NCI-H345 (cell line): ENCODE measurements at regions not wholly inside any gene's neighbourhood (a gene's known extent, or its start where the extent isn't known, plus 50 kb on each side); places are given as distances from the start of the nearest gene placed in this dataset.

Source experiments
- DNase-seq: peaks from one replicate; lab custom pipeline; 2025; lab: John Stamatoyannopoulos, UW

DNA sequence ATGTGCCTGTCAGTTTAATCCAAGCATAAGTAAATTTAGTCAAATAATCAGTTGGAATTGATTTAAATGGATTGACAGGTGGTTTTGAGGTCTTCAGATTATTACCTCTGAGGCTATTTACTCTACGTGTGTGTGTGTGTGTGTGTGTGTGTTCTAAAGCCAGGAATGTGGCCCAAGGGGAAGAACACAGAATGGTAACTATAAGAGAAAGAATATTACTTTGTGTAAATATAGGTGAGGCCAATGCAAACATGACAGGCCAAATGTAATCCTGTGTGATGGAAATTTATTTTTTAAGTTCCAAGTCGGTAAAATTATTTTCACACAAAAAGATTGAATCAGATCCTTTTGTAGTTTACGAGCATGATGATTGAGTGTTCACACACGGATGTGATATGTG is 390.0 kb downstream of the PLK2 start:
- DNase-seq, result no peak

DNA sequence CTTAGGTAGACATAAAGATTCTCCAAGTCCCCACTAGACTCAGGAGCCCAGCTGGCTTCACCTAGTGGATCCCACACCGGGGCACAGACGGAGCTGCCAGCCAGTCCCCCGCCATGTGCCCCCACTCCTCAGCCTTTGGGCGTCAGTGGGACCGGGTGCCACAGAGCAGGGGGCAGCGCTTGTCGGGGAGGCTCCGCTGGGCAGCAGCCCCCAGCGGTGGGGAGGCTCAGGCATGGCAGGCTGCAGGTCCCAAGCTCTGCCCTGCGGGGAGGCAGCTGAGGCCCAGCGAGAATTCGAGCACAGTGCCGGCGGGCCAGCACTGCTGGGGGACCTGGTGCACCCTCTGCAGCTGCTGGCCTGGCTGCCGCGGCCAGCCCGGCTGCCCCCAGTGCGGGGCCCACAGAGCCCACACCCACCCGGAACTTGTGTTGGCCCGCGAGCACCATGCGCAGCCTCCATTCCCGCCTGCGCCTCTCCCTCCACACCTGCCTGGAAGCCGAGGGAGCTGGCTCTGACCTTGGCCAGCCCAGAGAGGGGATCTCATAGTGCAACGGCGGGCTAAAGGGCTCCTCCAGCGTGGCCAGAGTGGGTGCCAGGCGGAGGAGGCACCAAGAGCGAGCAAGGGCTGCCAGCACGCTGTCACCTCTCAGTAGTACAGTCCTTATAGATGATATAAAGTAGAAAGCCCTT is 390.7 kb downstream of the PLK2 start:
- no peak for DNase-seq

GRCh38 chr5:58066557-58066956 is 393.3 kb downstream of the PLK2 start:
- DNase-seq, result no peak

DNA sequence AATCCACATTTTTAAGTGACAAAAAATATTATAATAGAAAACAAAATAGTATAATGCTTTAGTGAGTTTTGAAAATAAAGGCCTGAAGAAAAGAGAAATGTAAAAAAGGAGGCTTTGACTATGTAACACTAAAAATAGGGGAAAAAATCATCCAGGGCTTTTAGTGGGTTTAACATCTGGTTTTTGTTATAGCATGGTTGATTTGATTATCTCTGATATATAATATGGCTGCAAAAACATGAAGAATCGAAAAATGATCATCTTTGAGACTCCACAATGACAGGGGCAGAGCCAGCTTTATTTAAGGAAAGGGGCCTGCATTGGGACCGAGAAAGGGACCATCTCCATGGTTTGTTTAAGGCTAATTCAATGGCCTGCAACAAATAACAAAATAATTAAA is 393.8 kb downstream of the PLK2 start:
- DNase-seq, result no peak

GRCh38 chr5:58064801-58065200 is 395.1 kb downstream of the PLK2 start:
- no peak for DNase-seq

- no peak for DNase-seq
These were observed 398.9 kb downstream of the PLK2 start for GRCh38 chr5:58060996-58061395.

- no peak for DNase-seq
These were observed 402.6 kb downstream of the PLK2 start for GRCh38 chr5:58057324-58057723.

DNA sequence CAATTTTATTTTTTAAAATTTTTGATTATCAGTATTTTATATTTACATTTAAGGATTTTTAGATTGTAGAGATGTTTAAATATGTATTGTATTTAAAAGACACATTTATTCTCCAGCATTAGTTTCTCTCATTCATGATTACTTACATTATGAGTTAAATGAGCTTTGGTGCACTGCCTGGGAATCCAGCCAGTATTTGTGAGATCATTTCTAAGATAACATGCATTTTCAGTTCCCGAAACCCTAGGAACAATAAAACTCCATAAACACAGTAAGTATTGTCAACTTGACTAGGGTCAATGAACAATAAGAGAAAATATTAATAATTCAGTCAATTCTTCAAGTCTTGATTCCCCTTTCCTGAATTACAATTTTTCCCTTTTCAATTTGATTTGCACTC is 403.3 kb downstream of the PLK2 start:
- no peak for DNase-seq

DNA sequence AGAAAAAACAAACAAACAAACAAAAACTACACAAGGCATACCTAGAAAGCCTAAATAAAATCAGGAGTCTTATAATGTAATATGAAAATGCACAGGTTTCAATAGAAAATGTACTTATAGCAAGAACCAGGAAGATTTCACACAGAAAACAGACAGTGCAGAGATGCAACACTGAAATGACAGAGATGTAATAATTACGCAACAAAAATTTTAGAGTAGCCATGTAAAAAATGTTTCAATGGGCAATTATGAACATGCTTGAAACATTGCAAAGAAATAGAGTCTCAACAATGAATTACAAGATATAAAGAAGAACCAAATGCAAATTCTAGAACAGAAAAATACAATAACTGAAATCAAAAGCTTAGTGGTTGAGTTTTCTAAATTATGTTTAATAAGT is 405.9 kb downstream of the PLK2 start:
- no peak for DNase-seq

- no peak for DNase-seq
These were observed 410.9 kb downstream of the PLK2 start for GRCh38 chr5:58048954-58049353.

- no peak for DNase-seq
These were observed 411.5 kb downstream of the PLK2 start for GRCh38 chr5:58048185-58048925.

- no peak for DNase-seq
These were observed 413.5 kb downstream of the PLK2 start for GRCh38 chr5:58046371-58046770.

- no peak for DNase-seq
These were observed 415.7 kb downstream of the PLK2 start for GRCh38 chr5:58044166-58044565.

DNA sequence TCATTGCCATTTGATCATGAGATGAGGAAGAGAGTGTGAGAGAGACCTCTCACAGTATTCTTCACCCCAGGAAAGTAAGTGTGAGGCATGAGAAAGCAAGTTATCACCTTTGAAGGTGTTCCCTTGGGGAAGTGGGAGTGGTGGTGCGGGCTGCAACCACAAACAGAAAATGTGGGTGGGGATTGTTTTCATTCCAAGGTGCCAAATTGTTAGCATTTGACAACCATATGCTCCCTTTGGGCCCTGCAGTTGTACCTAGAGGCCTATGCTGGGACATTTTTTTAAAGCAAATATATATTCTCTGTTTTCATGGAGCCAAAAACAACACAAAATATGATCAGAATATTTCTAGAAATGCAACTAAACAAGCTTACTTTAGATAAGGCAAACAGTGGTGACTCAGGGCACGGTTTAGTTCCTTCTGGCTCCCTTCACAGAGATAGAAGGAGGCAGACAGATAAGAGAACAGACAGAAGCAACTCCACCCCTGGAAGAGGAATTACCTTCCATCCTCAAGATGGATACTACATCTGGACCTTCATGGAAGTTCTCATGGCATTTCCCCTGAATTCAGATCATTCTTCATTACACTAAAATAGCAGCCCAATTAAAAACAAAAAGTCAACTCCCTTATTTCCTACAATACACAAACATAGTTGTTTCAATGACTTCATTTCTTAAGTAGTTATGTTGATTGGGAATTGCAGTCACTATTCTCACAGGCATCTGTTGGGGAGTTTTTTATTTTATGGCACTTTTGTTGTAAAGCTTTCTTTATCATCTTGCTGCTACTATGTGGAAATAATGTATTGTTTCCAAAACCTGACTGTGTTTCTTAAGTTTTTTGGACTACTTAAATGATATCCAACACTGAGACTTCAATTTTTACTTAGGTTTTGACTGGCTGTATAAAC is 416.6 kb downstream of the PLK2 start:
- DNase-seq, result no peak

GRCh38 chr5:58041884-58042283 is 418.0 kb downstream of the PLK2 start:
- DNase-seq, result no peak

- no peak for DNase-seq
These were observed 419.0 kb downstream of the PLK2 start for GRCh38 chr5:58040846-58041245.

GRCh38 chr5:58040044-58040443 is 419.8 kb downstream of the PLK2 start:
- DNase-seq, result no peak

- no peak for DNase-seq
These were observed 422.0 kb downstream of the PLK2 start for GRCh38 chr5:58037899-58038298.

GRCh38 chr5:58025809-58026208 is 434.1 kb downstream of the PLK2 start:
- no peak for DNase-seq

DNA sequence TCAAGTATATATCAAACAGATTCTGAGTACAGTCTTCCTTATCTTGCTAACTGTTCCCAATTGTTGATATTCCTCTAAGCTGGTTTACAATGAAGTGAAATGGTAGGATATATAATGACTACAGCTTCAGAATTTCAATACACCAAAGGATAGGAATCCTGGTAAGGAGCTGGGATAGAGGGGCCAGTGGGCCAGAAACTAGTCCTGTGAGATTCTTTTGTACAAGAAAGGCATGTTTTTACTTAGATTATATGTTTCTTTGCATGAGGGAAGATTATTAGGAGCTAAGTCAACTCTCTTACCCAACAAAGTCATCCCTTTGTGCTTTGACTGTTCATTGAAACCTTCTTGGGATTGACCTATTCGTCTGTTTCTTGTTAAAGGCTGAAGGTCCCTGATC is 435.7 kb downstream of the PLK2 start:
- DNase-seq, result no peak

- DNase-seq, result no peak
These were observed 437.8 kb downstream of the PLK2 start for GRCh38 chr5:58022055-58022454.

DNA sequence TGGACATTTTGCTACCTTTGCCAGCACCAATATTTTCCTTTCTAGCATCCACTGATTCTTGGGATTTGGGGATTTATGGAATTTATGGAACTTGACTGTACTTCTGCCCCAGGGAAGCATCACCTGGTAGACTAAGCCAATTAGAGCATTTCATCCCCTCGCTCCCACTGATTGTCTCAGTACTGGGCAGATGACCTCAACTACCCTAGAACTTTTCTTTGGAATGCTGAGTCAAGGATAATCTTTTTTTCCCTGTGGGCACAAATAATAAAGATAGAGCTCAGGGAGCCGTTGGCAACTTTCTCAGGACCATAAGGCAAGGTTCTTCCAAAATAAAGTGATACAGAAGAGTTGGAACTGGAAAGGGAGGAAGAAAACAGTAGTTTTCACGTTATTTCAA is 438.4 kb downstream of the PLK2 start:
- DNase-seq, result no peak

DNA sequence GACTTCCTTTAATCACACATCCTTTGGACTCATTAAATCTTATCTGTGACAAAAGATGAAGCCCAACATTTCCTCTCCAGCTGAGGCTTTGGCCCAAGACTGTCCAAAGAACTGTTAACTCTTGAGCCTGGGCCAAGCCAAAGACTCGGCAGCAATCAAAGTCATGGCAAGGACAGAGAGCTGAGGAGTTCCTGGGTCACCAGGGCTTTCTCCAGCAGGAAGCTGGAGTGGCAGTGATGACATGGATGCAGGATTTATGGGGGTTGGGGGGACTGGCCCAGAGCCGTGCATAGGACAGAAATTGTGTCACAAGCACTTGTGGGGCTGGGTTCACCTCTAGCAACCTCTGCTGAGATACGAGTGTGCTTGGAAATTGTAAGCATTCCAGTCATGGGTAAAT is 440.3 kb downstream of the PLK2 start:
- no peak for DNase-seq
